ENCODE measurements at regions not wholly inside any gene's neighbourhood (a gene's known extent, or its start where the extent isn't known, plus 50 kb on each side); places are given as distances from the start of the nearest gene placed in this dataset.
"Not testable (repeated sequence)": the region's sequence is repeated elsewhere in the genome, so short reads cannot be mapped to it uniquely, and the experiment has no call there.

DNA sequence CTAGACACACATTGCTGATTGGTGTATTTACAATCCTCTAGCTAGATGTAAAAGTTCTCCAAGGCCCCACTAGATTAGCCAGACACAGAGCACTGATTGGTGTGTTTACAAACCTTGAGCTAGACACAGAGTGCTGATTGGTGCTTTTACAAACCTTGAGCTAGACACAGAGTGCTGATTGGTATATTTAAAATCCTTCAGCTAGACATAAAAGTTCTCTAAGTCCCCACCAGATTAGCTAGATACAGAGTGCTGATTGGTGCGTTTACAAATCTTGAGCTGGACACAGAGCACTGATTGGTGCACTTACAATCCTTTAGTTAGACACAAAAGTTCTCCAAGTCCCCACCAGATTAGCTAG, 63.8 kb upstream of the DDHD1 start:
- TF ChIP-seq EZH2 (IDR thresholded peaks at IDR 0.05; ENCODE audit: low read length, missing control alignments): not testable (repeated sequence)
- TF ChIP-seq, protein P1, sequence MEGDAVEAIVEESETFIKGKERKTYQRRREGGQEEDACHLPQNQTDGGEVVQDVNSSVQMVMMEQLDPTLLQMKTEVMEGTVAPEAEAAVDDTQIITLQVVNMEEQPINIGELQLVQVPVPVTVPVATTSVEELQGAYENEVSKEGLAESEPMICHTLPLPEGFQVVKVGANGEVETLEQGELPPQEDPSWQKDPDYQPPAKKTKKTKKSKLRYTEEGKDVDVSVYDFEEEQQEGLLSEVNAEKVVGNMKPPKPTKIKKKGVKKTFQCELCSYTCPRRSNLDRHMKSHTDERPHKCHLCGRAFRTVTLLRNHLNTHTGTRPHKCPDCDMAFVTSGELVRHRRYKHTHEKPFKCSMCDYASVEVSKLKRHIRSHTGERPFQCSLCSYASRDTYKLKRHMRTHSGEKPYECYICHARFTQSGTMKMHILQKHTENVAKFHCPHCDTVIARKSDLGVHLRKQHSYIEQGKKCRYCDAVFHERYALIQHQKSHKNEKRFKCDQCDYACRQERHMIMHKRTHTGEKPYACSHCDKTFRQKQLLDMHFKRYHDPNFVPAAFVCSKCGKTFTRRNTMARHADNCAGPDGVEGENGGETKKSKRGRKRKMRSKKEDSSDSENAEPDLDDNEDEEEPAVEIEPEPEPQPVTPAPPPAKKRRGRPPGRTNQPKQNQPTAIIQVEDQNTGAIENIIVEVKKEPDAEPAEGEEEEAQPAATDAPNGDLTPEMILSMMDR (conservative IDR thresholded peaks at IDR 0.05 in 1 of 2, IDR thresholded peaks at IDR 0.05 in 1 of 2; ENCODE audit: low read depth in 1 of 2, low read length in 2 of 2): not testable (repeated sequence)

All from fibroblast of lung (primary cell).